22Rv1 (cell line): ENCODE measurements at regions not wholly inside any gene's neighbourhood (a gene's known extent, or its start where the extent isn't known, plus 50 kb on each side); places are given as distances from the start of the nearest gene placed in this dataset.

Experiments
- CTCF ChIP-seq: fragments of 450-650 bp; IDR thresholded peaks from 2 replicates; pipeline ENCODE4 v1.5.1; 2017; ENCODE audit warnings: mild to moderate bottlenecking
- ZFX ChIP-seq: fragments of 450-650 bp; IDR thresholded peaks from 2 replicates; pipeline ENCODE4 v1.6.1; 2017; ENCODE audit warnings: antibody characterized with exemption, borderline replicate concordance

- no peak for TF ChIP-seq CTCF
- no peak for TF ChIP-seq ZFX
These were observed 1233.2 kb upstream of the ZEB2 start for GRCh38 chr2:145753041-145753608.
